Bronchial epithelial cell (primary cell): ENCODE measurements at regions not wholly inside any gene's neighbourhood (a gene's known extent, or its start where the extent isn't known, plus 50 kb on each side); places are given as distances from the start of the nearest gene placed in this dataset.
A peak's percentile ranks its signal among the peaks of the same experiment; 100 is the strongest.

Source experiments
- DNase-seq: peaks from one replicate; pipeline ENCODE4 v3.0.0-alpha.2; 2010; ENCODE audit warnings: low read depth
- FAIRE-seq: peaks from 2 replicates; lab custom pipeline; 2011; peaks lifted over from hg19 to GRCh38; lab: Jason Lieb, UNC
- H3K27me3 ChIP-seq: 2 replicates; pipeline ENCODE4 v1.5.1; 2011; ENCODE audit warnings: low read length; ENCODE audit not compliant: control insufficient read depth, insufficient read depth
- H3K36me3 ChIP-seq: 2 replicates; pipeline ENCODE4 v1.5.1; 2011; ENCODE audit warnings: low read length; ENCODE audit not compliant: control insufficient read depth, insufficient read depth
- H3K4me3 ChIP-seq: 2 replicates; pipeline ENCODE4 v1.5.1; 2011; ENCODE audit warnings: mild to moderate bottlenecking, low read depth, low read length, control low read depth
- CTCF ChIP-seq: IDR thresholded peaks from 2 replicates; pipeline ENCODE4 v1.5.1; 2011; ENCODE audit warnings: mild to moderate bottlenecking, moderate library complexity, low read length, control low read depth, inconsistent platforms; ENCODE audit not compliant: insufficient read depth, severe bottlenecking

- TF ChIP-seq CTCF: no peak
- DNase-seq (peak; percentile 22), FAIRE-seq (no peak)
- no peaks in the 10 kb centered on the region for H3K36me3 ChIP-seq
- no peak overlapping the region for H3K4me3 ChIP-seq
- H3K27me3 ChIP-seq: no peaks in the 10 kb centered on the region
These were observed 136.2 kb upstream of the PFN2 start for GRCh38 chr3:150106740-150107428.

DNA sequence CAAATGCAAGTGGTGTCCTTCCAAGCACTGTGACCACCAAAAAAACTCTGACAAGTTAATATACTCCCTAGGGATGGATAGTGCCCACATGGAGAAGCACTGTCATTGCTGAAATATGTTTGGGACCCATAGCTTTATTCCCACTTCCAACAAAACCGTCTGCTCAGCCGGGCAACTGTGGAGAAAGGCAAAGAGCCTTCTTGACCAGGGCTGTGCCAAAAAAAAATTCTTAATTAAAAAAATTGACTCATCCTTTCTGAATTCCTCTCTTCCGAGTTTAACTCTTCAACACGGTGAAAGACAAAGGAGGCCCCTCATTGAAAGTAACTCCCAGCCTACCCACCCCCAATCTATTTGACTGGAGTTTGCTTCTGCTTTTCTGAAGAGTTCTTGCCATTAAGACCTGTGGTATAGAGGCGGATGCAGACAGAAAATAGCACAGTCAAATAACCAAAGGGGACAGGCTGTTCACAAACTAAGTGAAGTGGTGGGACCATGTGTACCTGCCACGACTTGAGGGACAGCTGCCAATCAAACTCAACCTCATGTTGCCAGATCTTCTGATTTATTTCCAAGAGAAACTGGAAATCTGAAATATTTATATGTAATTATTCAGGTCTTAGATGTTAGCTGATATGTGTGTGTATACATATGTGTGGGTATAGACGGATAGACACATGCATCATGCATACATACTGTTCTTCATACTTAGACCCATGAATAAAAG lies 135.4 kb upstream of the PFN2 start:
- DNase-seq (no peak), FAIRE-seq (no peak)
- no peak for TF ChIP-seq CTCF
- Histone ChIP-seq H3K36me3 (no peaks in the 10 kb centered on the region), H3K27me3 (no peaks in the 10 kb centered on the region), H3K4me3 (no peak overlapping the region)

GRCh38 chr3:150105025-150105424 lies 134.3 kb upstream of the PFN2 start:
- DNase-seq (no peak), FAIRE-seq (no peak)
- Histone ChIP-seq H3K4me3 (no peak overlapping the region), H3K27me3 (no peaks in the 10 kb centered on the region), H3K36me3 (no peaks in the 10 kb centered on the region)
- no peak for TF ChIP-seq CTCF

GRCh38 chr3:150104564-150104963 lies 133.9 kb upstream of the PFN2 start:
- TF ChIP-seq CTCF: no peak
- Histone ChIP-seq H3K4me3 (no peak overlapping the region), H3K36me3 (no peaks in the 10 kb centered on the region), H3K27me3 (no peaks in the 10 kb centered on the region)
- FAIRE-seq (no peak), DNase-seq (no peak)

DNA sequence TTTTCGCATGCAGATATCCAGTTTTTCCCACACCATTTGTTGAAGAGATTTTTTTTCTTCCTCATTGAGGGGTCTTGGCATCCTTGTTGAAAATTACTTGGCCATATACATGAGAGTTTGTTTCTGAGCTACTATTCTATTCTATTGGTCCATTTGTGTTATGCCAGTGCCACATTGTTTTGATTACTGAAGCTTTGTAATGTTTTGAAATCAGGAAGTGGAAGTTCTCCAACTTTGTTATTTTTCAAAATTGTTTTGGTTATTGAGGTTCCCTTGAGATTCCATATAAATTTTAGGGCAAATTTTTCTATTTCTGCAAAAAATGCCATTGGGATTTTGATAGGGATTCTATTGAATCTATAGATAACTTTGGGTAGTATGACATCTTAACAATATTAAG lies 130.3 kb upstream of the PFN2 start:
- Histone ChIP-seq H3K27me3 (no peaks in the 10 kb centered on the region), H3K4me3 (no peak overlapping the region), H3K36me3 (no peaks in the 10 kb centered on the region)
- TF ChIP-seq CTCF: no peak
- DNase-seq (no peak), FAIRE-seq (no peak)

DNA sequence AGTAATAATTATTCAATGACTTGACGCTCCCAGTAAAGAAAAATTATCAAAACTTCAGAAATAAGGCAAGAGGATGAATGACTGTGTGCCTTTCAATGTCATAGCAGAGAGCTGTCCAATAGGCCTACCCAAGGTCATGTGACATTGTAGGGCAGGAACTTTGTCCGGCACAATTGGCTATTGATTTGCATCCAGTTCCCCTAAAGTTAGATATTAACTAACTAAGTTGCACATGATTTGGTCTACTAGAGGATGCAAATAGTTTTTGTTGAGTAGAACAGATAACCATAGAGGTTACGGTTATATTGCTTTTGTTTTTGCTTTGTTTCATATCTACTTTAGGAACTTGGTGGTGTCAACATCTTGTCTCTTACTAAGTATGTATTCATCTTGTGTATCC lies 127.9 kb upstream of the PFN2 start:
- Histone ChIP-seq H3K36me3 (no peaks in the 10 kb centered on the region), H3K4me3 (no peak overlapping the region), H3K27me3 (no peaks in the 10 kb centered on the region)
- FAIRE-seq: no peak
- DNase-seq: no peak
- TF ChIP-seq CTCF: no peak
